Ureter (tissue), 1 donor: ENCODE measurements at regions not wholly inside any gene's neighbourhood (a gene's known extent, or its start where the extent isn't known, plus 50 kb on each side); places are given as distances from the start of the nearest gene placed in this dataset.

Experiments used
- DNase-seq: peaks from one replicate; pipeline ENCODE4 v3.0.0-alpha.2; 2020; ENCODE audit warnings: low spot score
- donor health status: DM: yes; HTN: yes; CAD: no.

DNA sequence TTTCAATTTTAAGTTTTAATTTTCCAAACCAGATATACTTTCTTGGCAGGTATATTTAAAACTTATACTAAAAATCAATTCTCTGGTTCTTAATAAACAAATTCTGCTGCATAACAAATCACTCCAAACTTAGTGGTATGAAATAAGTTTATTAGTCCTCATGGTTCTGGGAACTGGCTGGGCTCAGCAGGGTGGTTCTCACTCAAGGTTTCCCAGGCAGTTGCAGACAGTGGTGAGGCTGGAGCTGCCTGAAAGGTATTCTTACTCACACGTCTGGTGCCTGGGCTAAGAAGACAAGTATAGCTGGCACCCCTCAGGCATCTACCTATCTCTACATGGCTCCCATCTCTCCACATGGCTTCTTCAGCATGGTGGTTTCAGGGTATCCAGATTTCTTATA, 308.2 kb upstream of the CCDC196 start:
- no peak for DNase-seq

- no peak for DNase-seq
Observed at GRCh38 chr14:66196670-66197069, 289.5 kb upstream of the CCDC196 start.

GRCh38 chr14:66197276-66197675, 288.9 kb upstream of the CCDC196 start:
- no peak for DNase-seq

- DNase-seq = no peak
Observed at GRCh38 chr14:66206554-66206953, 279.6 kb upstream of the CCDC196 start.

DNA sequence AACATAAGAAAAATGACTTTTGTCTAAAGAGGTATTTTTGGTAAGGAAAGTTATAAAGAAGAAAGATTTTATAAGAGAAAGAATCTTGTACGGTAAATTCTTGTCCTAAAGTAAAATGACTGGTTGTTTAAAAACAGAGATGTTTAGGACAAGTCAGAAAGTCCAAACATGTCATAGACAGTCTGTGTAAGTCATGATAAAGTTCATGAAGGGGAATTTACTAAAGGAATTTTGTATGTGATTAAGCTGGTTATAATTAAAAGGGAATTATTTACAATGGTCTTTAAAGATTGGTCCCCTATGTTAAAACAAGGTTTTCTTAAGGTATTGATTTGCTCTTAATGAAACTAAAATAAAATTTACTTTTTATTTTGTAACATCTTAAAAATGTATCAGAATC, 269.4 kb upstream of the CCDC196 start:
- no peak for DNase-seq

DNA sequence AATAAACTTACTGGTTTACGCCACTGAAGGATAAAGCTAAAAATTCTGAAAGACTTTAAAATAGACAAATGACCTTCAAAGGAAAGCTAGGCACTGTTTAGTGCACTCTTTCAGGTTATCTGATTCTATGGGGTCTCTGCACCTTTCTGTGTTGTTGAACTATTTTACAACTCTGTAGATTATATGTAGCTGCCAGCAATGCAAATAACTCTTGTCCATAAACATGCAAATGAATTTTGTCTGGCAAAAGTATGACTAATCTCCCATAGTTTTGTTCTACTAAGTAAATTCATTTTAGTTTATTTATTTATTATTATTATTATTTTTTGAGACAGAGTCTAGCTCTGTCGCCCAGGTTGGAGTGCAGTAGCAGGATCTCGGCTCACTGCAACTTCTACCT, 266.3 kb upstream of the CCDC196 start:
- no peak for DNase-seq

DNA sequence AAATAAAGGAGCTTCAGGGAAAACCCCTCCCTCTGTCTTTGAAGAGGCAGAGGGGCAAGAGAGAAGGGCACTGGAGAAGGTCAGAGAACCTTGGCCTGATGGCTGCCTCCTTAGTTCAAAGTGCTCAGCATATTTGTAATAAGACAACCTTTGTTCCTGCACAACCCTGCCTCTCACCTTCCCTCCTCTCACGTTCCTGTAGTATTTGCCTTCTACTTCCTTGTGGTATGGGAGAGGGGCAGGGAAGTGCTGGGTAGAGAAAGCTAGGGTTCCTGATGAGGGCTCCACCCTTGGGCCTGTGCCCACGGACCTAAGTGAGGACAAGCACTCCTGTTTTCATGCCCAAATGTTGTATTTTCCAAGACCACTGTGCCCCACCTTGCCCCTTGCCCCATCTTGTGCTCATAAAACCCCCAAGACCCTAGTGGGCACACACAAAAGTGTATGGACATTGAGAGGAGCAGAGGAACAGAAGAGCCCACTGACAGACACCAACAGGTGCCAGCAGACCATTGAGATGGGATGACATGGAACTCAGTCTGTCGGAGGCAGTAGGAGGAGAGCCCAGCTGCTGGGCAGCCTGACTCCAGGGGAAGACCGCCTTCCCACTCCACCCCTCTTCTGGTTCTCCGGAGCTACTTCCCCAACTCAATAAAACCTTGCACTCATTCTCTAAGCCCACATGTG, 261.5 kb upstream of the CCDC196 start:
- no peak for DNase-seq

- no peak for DNase-seq
Observed at GRCh38 chr14:66225337-66225736, 260.8 kb upstream of the CCDC196 start.

DNA sequence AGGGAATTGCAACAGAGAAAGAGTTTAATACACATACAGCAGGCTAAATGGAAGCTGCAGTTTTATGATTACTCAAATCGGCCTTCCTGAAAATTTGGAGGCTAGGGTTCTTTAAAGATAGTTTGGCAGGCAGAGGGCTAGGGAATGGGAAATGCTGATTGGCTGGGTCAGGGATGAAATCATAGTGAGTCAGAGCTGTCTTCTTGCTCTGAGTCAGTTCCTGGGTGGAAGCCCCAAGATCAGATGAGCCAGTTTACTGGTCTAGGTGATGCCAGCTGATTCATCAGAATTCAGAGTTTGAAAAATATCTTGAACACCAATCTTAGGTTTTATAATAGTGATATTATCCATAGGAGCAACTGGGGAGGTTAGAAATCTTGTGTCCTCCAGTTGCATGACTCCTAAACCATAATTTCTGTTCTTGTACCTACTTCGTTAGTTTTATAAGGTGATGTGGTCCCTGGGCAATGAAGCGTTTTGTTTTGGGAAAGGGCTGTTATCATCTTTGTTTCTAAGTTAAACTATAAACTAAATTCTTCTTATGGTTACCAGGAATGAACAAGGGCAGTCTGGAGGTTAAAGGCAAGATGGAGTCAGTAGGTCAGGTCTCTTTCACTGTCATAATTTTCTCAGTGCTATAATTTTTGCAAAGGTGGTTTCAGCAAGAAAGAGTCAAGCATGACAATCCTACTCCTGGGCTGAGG, 257.8 kb upstream of the CCDC196 start:
- DNase-seq = no peak

DNA sequence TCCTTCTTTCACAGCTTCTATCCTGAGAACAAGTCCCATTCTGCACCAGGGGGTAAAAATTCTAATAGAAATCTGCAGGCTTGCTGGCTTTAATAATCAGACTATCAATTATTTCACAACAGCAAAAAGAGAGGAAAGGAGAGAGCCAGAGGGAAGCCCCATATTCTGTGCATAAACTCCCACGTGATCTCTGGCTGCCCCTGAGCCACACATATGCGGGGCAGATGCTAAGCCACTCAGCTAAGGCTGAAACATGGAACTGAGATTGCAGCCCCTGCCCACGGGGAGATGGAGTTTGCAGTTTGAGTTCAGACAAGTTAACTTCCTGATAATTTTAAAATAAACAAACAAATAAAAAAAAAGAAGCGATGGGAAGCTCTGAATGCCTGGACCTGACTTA, 254.4 kb upstream of the CCDC196 start:
- DNase-seq = no peak

GRCh38 chr14:66233591-66233990, 252.6 kb upstream of the CCDC196 start:
- no peak for DNase-seq

GRCh38 chr14:66234411-66234810, 251.8 kb upstream of the CCDC196 start:
- no peak for DNase-seq

- DNase-seq = no peak
Observed at GRCh38 chr14:66237741-66238140, 248.4 kb upstream of the CCDC196 start.

GRCh38 chr14:66238969-66239368, 247.2 kb upstream of the CCDC196 start:
- DNase-seq = no peak

DNA sequence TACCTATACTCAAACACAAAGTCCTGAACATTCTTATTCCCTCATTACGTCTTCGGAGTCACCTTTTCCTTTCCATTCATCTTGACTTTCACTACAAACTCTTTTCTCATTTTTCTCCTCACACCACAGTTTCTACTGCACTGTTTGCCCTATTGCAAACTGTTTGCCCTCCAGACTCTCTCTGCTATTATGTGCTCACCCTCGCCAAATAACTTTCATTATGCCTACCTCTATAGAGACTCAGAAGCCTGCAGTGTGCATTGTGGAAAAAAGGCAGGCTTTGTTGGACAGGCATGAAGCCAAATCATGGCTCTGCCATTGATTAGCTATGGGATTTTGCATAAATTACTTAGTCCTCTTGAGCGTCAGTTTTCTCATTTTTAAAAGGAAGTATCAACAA, 246.6 kb upstream of the CCDC196 start:
- DNase-seq = no peak

DNA sequence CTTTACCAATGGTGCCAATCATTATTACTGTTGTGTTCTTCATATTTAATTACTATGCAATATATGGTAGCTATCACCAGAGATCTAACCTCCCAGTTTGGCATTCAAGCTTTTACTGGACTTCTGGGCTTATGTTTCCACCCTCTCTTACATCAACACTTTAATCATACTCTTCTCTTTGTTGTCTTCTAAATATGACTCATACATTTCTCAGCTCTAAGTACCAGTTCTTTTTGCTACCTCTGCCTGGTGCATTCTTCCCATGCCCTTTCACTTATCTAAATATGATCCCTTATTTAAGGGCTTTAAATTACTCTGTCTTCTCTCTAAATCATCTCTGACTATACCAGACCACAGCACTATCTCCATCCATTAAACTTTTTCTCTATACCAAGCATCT, 246.1 kb upstream of the CCDC196 start:
- no peak for DNase-seq

GRCh38 chr14:66242001-66242400, 244.2 kb upstream of the CCDC196 start:
- DNase-seq = no peak

DNA sequence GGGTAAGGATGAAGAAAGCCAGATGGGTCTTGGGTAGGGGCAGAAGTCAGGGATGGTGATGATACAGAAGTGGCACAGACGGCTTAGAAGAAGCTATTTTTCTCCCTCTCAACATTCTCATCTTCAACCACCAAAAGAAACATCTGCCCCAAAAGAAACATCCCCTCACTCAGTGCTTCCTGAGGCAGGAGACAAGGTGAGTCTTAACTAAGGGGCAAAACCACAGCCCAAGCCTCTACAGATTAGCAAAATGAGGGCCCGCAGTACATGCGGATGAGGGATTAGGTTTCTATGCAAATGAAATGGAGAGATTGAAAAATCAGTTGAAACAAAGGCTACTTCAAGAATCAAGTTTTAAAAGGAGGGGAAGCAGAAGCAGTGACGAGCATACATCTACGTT, 241.3 kb upstream of the CCDC196 start:
- no peak for DNase-seq

DNA sequence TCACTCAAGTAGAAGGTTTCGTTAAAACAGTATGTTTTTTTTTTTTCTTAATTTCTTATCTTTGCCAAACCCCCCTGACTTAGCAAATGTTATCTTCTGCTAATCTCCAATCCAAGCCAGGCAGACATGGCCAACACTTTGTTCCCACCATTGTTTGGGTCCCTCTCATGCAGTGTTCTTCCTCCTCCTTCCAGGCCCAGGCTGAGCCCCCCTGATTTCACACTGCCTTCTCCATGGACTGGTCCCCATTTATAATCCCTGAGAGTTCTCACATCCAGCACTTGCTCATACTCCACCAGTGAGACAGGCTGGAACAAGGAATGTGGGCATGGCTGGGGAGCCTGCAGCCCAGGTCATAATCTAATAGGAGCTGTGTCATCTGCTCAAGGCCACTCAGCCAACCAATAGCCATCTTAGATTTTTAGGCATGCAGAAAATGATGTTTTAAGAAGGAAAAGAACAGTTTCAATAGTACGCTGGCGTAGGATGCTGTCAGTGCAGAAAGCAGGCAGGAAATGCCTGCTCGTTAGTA, 238.4 kb upstream of the CCDC196 start:
- DNase-seq = no peak

GRCh38 chr14:66248256-66248655, 237.9 kb upstream of the CCDC196 start:
- DNase-seq = no peak

DNA sequence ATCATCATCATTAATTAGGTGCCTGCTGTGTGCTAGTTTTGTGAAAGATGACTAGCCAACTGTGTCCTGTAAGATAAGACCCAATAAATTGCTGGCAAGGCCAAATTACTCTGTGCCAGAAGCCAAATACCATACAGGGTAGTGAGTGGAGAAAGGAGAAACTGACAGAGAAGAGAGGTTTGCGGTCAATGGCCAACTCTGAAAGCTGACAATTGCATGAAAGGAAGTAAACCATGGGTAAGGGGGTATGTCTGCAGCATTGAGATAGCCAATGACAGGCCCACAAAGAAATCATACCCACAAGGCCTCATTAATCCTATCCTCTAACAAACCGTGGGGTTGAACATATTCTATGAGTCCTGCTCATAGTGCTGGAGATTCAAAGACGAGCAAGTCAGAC, 236.6 kb upstream of the CCDC196 start:
- no peak for DNase-seq

GRCh38 chr14:66254038-66254437, 232.1 kb upstream of the CCDC196 start:
- no peak for DNase-seq

GRCh38 chr14:66268802-66269334, 217.3 kb upstream of the CCDC196 start:
- DNase-seq = no peak
